Stimulated activated CD4-positive, alpha-beta T cell treated with anti-CD3 and anti-CD28 coated beads, Interleukin-2, amount 100 ng/mL, for 4 hours (primary cell): ENCODE measurements at regions not wholly inside any gene's neighbourhood (a gene's known extent, or its start where the extent isn't known, plus 50 kb on each side); places are given as distances from the start of the nearest gene placed in this dataset.
"Not testable (repeated sequence)": the region's sequence is repeated elsewhere in the genome, so short reads cannot be mapped to it uniquely, and the experiment has no call there.

Experiments used
- DNase-seq: peaks from one replicate; pipeline ENCODE4 v3.0.0-alpha.2; 2020; ENCODE audit warnings: low read depth

DNA sequence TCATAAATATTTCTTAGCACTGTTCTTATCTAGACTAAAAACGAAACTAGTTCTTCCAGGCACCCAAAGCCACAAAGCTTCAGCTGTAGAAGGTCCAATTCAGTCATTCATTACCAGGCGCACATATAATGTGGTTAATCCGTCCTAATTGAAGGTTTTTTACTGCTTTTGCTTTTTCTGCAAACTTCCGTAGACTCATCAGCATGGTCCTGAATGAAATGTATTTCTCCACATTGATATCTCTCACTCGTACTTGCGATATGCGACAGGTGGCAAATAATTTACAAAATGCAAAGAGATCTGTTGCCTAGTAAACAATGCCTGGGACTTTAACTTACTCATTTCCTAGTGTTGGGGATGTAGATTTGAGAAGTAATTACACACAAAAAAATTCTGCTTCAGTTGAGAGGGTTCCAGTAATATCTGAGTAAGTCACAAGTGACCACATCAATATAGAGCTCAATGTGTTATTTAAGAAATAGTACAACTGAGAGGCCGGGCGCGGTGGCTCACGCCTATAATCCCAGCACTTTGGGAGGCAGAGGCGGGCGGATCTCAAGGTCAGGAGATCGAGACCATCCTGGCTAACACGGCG, 75.0 kb upstream of the MBNL1 start:
- peak; percentile 19 for DNase-seq

GRCh38 chr3:152195206-152195605, 73.5 kb upstream of the MBNL1 start:
- no peak for DNase-seq

DNA sequence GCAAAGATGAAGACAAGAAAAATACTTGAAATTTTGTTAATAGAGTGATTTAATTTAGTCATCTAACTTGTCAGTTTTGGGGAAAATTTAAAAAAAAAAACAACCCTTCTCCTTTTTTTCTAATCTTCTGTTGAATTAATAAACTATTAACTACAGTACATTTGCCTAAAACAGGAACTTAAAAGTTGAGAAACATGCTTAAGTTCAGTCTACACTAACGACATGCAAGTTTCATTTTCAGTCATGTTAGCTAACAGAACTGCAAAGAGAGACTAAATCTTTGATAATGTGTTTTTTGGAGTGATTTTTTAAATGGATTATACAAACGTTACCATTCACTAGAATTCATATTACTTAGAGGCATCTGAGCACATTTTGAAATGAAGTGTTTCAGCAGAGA, 71.9 kb upstream of the MBNL1 start:
- no peak for DNase-seq

DNA sequence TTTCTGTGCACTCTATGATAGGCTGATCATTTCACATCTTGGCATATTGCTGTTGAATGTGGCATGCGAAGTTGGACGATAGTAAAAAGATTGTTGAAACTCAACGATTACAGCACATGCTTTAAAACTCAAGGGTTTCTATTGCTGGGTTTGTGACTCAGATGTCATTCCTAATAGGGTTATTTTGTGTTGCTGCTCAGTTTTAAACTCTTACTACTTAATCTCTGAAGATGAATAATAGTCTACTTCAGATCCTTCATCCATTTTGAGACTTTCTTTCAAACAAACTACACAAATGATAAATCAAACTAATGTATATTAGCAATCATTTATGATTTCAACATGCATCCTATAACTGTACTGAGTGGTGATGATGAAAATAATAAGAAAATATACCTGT, 71.3 kb upstream of the MBNL1 start:
- no peak for DNase-seq

GRCh38 chr3:152197937-152198336, 70.8 kb upstream of the MBNL1 start:
- DNase-seq, result no peak

GRCh38 chr3:152198665-152199064, 70.1 kb upstream of the MBNL1 start:
- no peak for DNase-seq

GRCh38 chr3:152199102-152199840, 69.5 kb upstream of the MBNL1 start:
- no peak for DNase-seq

DNA sequence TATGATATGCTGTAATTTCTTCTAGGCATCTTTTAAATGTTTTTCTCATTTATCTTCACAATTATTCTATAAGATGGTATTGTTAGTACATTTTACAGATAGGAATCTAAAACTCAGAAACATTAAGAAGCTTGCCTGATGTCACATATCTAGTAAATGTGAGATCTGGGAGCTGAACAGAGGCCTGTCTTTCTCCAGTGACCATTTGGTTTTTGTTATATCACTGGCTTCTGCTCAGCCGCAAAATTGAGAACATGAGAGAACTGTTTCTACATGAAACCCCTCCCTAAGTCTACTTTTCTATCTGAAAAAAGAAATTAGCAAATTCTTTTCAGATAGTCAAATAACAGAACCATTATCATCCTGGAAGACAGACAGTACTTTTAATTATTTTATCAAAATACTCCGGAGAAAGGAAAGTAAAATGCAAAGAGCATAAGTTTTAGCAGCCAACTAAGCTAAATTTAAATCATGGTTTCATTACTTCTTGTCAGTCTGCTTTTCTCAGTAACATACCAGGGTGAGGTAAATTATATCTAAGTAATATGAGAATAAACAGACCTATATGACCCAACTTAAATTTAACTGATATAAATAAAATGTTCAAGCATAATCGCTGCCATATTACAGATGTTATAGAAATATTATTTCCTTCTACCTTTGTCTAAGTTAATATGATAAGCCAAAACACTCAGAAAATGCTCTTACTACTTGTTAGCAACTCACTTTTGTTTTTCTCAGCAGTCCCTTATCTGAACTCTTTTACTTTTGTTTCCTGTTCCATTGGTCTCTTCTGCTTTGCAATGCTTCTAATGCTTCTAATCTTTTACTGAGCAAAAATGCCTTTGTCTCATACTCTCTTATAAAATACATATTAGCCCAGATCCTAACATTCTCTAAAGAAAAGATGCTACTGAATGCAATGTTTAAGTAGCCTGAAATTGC, 68.0 kb upstream of the MBNL1 start:
- no peak for DNase-seq

DNA sequence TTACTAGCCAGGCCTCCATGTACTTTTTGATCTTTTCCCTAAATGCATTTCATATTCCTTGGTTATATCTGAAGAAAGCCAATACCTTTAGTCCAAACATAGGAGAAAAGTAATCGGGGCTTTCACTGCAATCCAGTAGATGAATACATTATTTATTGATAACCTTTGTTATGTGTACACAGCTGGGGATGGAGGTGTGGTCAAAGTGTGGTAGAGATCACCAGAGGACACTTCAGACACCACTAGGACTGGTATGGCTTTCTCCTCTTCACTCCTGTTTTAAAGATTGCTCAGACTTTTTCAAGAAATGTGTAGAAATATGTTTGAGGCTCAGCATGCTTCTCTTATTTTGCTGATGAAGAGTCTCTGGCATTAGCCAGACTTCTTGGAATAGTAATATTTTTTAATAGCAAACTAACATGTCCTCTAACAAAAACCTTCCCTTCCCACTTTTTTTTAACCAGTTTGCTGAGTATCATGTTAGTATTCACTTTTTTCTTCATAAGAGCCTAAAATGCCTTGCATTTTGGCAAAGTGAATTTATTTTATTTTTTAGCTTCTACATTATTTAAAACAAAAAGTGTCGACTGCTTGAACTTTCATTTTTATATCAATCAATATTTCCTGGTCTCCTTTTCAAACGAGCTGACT, 65.6 kb upstream of the MBNL1 start:
- DNase-seq, result no peak

DNA sequence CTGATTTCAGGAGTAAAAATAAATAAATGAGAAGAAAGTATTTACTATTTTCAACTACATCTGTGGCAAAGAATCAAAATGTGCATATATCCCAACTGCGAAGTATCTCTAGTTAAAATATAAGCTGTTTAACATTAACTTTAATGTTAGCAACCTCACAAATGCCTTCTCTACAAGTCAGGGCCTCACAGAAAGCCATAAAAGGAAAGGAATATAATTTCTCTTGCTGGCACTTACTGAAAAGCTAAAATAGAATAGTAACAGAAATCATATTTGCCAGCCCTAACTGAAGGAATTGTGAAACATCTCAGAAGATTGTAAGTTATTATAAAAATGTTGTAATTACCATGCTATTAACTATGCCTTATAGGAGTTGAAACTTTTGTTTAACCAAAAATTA, 65.1 kb upstream of the MBNL1 start:
- DNase-seq, result no peak

DNA sequence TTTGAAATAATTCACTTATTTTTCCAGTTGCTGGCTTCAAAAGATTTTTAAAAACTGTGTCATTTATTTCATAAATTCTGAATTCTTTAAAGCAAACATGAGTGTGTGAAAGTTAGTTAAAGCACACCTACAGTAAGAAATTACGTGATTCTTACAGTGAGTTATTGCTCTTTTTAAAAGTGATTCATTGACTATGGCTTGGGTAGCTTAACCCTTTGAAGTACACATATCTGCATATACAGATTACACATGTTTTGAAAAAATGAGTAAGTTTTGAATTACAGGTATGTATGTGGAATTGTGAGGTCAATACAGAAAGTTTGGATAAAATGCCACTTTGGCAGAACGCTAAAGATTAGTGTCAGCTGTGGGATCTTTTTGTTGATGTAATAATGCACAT, 64.5 kb upstream of the MBNL1 start:
- DNase-seq, result no peak

- no peak for DNase-seq
Measured at GRCh38 chr3:152205097-152205593, 63.6 kb upstream of the MBNL1 start.

- no peak for DNase-seq
Measured at GRCh38 chr3:152206243-152206760, 62.4 kb upstream of the MBNL1 start.

- no peak for DNase-seq
Measured at GRCh38 chr3:152208439-152208838, 60.3 kb upstream of the MBNL1 start.

- no peak for DNase-seq
Measured at GRCh38 chr3:152209060-152209459, 59.7 kb upstream of the MBNL1 start.

DNA sequence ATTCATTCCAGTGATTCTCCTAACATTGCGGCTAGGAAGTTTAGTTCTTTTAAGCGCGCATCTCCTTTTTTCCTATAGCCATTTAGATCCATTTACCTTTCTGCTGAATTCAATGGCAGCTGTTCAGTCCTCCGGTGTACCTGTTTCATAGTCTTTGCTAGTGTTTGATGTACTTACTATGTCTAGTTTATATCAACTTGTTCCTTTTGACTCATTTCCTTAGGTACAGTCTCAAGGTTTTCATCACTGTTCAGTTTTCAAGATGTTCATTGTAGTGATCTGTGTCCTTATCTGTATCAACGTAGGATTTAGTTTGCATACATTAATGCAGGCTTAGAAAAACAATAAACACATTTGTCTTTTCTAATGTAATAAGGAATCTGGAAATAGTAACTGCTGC, 59.0 kb upstream of the MBNL1 start:
- no peak for DNase-seq

DNA sequence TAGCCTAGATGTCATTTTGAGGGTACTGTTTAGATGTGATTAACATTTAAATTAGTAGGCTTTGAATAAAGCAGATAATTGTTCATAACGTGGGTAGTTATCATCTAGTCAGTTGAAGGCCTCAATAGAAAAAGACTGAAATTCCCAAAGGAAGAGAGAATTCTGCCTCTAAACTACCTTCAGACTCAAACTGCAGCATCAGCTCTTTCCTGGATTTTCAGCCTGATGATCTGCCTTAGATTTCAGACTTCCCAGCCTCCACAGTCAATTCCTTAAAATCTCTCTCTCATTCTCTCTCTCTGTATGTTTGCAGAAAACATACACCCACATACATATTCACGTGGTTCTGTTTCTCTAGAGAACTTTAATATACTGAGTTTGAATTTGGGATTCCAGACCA, 58.0 kb upstream of the MBNL1 start:
- DNase-seq, result no peak

- DNase-seq, result no peak
Measured at GRCh38 chr3:152211655-152212054, 57.1 kb upstream of the MBNL1 start.

GRCh38 chr3:152213203-152213602, 55.5 kb upstream of the MBNL1 start:
- no peak for DNase-seq

DNA sequence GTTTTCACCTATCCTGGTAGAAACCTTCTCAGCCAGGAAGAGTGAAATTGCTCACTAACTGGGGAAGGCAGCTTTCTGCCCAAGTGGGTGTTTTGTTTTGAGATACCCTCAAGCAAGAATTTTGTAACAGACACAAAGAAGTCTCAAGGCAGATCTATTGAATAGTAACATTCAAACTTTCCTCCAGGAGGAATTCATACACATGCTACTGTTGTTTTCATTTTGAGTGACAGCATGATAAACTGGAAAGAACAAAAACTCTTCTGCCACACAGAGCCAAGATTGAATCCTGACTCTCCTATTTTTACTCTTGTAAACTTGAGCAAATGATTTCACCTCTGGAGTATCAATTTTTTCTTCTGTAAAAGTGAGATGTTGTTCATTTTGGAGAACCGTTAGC, 54.8 kb upstream of the MBNL1 start:
- DNase-seq, result no peak

DNA sequence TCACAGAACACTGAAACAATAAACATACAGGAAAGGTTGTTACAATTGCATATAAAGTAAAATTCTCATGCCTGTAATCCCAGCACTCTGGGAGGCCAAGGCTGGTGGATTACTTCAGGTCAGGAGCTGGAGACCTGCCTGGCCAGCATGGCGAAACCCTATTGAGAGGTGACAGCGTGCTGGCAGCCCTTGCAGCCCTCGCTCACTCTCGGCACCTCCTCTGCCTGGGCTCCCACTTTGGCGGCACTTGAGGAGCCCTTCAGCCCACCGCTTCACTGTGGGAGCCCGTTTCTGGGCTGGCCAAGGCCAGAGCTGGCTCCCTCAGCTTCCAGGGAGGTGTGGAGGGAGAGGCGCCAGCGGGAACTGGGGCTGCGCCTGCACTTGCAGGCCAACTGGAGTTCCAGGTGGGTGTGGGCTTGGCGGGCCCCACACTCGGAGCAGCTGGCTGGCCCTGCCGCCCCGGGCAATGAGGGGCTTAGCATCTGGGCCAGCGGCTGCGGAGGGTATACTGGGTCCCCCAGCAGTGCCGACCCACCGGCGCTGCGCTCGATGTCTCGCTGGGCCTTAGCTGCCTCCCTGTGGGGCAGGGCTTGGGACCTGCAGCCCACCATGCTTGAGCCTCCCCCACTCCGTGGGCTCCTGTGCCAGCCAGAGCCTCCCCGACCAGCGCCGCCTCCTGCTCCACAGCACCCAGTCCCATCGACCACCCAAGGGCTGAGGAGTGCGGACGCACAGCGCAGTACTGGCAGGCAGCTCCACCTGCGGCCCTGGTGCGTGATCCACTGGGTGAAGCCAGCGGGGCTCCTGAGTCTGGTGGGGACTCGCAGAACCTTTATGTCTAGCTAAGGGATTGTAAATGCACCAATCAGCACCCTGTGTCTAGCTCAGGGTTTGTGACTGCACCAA, 51.5 kb upstream of the MBNL1 start:
- DNase-seq, result not testable (repeated sequence)
